ENCODE measurements at regions not wholly inside any gene's neighbourhood (a gene's known extent, or its start where the extent isn't known, plus 50 kb on each side); places are given as distances from the start of the nearest gene placed in this dataset.
"Not testable (repeated sequence)": the region's sequence is repeated elsewhere in the genome, so short reads cannot be mapped to it uniquely, and the experiment has no call there.

DNA sequence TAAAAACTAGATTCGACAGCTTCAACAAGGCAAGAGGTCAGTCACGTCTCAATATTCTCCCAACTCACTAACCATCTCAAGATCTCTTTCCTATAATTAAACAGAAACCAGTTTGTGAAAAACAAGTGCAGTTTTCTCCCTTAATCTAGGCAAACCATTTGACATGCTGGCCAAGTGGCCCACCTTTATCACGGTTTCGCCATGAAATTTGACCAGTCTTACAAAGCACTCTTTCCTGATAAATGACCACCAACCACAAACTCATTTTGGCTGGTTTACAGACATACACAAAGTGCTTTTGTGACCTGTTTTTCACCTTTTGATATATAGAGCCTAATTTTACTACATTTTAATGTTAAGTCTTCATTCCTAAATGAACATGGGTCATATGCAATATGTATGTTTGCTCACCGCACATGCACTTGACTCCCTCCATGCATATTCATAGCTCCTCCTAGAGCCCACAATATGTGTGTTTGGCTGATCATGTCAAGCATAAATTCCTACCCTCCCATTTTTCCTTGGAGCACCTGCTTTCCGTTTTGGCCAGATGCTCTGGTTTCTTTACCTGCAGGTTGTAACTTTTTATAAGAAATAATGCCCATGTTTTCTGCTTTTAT, 385.1 kb downstream of the RAD51AP2 start:
- DNase-seq (ENCODE audit: low spot score), result no peak

GRCh38 chr2:17130627-17131026, 387.6 kb downstream of the RAD51AP2 start:
- DNase-seq (ENCODE audit: low spot score), result not testable (repeated sequence)

GRCh38 chr2:17125989-17126620, 392.1 kb downstream of the RAD51AP2 start:
- DNase-seq (ENCODE audit: low spot score), result no peak

- DNase-seq (ENCODE audit: low spot score), result no peak
Measured at GRCh38 chr2:17124575-17125318, 393.5 kb downstream of the RAD51AP2 start.

GRCh38 chr2:17122887-17123501, 395.2 kb downstream of the RAD51AP2 start:
- no peak for DNase-seq (ENCODE audit: low spot score)

- DNase-seq (ENCODE audit: low spot score), result no peak
Measured at GRCh38 chr2:17115466-17115865, 402.8 kb downstream of the RAD51AP2 start.

DNA sequence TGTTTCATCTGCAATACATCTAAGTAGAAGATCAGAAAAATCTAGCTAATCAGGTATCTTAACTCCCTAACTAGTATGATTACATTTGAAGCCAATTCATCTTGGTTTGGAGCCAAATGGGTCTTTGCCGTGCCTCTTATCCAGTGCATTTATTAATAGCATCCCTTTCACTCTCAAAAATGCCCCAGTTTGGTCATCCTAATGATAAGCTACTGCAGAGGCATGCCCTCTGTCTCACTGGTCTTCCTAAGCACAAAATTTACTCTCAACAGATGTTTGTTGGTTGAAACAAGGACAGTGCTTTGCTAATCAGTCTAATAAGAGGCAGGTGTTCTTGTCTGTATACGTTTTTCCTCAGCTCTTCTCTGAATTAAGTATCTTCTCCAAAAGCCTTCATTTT, 403.2 kb downstream of the RAD51AP2 start:
- no peak for DNase-seq (ENCODE audit: low spot score)

DNA sequence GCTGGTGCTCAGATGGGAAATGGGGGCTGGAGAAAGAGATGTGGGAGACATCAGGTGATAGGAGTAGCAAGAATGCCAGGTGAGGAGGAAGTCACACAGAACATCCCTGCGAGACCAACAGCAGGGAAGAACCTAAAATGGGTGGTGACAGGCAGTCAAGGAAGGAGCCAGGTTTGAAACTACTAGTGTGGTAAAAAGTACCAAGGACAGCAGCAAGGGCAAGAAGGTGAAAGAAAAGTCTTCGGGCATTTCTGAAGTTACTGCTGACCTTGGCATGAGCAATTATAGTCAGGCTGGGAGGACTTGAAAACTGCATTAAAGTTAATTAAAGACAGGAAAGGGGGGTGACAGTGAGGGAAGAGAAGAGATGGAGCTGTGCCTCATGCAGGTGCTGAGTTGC, 410.4 kb downstream of the RAD51AP2 start:
- DNase-seq (ENCODE audit: low spot score), result no peak

GRCh38 chr2:17107151-17107550, 411.1 kb downstream of the RAD51AP2 start:
- no peak for DNase-seq (ENCODE audit: low spot score)

DNA sequence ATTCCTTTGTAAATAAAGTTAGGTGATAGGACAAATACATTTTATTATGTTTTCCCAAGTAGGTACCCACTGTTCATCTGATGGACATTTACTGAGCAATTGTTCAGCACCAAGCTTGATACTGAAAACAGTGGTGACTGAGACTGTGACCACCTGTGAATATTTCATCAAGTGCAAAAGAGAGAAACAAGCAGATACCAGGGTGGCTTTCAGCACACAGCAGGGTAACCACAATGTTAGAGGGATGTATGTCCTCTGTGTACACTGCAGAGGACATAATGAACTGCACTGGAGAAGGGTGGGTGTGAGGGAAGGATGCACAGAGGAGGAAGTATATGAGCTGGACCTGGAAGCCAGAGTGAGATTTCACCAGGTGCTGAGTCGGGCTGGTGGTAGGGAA, 411.8 kb downstream of the RAD51AP2 start:
- DNase-seq (ENCODE audit: low spot score), result no peak

GRCh38 chr2:17104454-17104853, 413.8 kb downstream of the RAD51AP2 start:
- DNase-seq (ENCODE audit: low spot score), result no peak

DNA sequence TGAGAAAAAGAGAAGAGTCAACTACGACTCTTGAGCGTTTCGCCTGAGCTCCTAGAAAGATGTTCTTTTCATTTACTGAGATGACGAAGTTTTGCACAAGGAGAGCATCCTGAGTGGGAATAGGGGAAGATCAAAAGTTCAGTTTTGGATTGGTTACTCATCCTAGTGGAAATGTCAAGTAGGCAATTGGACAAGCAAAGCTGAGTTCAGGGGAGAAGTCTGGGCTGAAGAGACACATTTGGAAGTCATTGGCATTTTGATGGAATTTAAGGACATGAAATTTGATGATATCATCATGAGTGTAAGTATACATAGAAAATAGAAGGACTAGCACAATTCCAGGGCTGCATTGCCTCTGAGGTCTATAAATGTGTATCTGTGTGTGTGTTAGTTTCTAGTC, 416.6 kb downstream of the RAD51AP2 start:
- DNase-seq (ENCODE audit: low spot score), result no peak

DNA sequence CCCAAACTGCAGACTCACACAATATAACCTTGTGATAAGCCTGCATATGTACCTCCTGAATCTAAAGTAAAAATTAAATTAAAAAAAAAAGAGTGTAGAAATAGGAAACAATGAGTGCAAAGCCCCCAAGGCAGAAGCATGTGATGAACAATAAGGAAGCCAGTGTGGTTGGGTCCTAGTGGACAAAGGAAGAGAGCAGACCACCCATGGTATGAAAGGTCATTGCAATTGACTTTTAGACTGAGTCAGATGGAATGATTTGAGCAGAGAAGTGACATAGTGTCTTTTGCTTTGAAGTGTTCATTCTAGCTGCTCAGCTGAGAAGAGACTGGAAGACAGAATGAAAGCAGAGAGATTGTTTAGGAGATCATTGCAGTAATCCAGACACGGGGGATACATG, 417.1 kb downstream of the RAD51AP2 start:
- no peak for DNase-seq (ENCODE audit: low spot score)

DNA sequence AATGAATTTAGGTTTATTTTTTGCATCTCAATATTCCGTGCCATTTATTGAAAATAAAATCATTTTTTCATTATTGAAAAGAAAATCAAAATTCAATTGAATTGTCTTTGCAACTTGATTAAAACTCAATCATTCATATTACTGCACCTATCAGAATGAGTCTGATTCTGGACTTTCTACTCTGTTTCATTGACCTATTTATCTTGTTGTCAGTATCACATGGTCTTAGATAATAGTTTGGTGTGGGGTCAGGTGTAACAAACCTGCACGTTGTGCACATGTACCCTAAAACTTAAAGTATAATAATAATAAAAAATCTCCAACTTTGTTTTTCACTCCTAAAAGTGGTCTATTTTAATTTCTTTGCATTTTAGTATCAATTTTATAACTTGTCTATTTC, 422.9 kb downstream of the RAD51AP2 start:
- no peak for DNase-seq (ENCODE audit: low spot score)

- DNase-seq (ENCODE audit: low spot score), result no peak
Measured at GRCh38 chr2:17093712-17094111, 424.5 kb downstream of the RAD51AP2 start.

DNA sequence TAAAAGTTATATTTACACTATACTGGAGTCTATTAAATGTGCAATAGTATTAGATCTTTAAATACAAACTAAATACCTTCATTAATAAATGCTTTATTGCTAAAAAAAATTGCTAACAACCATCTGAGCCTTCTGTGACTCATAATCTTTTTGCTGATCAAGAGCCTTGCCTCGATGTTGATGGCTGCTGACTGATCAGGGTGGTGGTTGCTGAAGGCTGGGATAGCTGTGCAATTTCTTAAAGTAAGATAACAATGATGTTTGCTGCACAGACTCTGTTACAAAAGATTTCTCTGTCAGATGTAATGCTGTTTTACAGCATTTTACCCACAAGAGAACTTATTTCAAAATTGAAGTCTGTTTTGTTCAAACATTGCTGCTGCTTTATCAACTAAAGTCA, 421.4 kb upstream of the CYRIA start:
- DNase-seq (ENCODE audit: low spot score), result no peak

- no peak for DNase-seq (ENCODE audit: low spot score)
Measured at GRCh38 chr2:17085546-17086202, 420.0 kb upstream of the CYRIA start.

- no peak for DNase-seq (ENCODE audit: low spot score)
Measured at GRCh38 chr2:17084877-17085276, 419.2 kb upstream of the CYRIA start.

DNA sequence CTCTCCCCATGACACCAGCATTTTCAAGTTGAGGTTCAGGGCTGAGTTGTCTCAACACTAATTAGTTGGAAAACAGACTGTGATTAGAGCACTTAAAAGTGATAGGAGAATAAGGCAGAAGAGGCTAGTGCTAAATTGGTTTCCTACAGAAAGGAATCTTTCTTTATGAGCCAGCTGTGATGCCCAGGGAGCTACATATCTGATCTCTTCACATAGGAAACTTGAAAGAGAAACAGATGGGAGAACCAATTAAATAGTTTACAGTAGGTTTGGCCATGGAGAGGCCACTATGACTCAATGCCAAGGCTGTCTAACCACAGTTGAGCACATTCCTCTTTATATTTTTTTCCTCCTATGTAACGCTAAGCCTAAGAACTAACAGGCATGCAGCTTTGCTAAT, 418.3 kb upstream of the CYRIA start:
- DNase-seq (ENCODE audit: low spot score), result no peak

DNA sequence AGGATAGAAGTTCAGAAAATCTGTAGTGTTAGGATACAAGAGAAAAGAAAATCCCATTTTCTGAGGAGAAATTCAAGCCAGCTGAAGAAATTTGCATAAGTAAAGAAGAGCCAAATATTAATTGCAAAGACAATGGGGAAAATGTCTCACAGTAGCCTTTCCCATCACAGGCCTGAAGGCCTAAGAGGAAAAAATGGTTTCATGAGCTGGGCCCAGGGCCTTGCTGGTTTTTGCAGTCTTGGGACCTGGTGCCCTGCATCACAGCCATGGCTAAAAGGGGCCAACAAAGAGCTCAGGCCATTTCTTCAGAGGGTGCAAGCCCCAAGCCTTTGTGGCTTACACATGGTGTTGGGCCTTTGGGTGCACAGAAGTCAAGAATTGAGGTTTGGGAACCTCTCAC, 413.6 kb upstream of the CYRIA start:
- no peak for DNase-seq (ENCODE audit: low spot score)

DNA sequence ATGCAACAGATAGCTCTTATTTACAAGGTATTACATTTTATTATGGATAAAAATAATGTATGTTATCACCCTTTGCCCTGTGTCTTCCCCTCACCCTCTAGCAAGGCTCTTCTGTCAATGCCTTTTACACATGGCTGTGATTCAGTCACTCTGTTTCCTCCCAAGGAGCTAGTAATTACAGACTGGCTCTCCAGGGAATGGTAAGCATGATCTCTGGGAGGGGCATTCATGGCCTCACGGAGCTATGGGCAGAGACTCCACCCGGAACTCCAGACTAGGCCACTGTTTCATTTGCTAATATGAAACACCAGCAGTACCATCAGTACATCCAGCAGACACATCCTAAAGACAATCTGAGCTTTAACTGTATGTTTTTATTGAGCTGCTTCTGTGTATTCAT, 410.9 kb upstream of the CYRIA start:
- no peak for DNase-seq (ENCODE audit: low spot score)

DNA sequence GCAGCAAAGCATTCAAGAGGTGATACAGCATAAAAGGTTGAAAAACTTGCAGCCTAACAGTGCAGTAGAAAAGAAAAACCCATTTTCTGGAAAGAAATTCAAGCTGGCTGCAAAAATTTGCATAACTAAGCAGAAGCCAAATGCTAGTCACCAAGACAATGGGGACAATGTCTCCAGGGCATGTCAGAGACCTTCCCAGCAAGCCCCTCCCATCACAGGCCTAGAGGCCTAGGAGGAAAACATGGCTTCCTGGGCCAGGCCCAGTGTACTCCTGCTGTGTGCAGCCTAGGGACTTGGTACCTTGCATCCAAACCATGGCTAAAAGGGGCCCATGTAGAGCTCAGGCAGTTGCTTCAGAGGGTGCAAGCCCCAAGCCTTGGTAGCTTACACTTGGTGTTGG, 405.1 kb upstream of the CYRIA start:
- no peak for DNase-seq (ENCODE audit: low spot score)

- DNase-seq (ENCODE audit: low spot score), result no peak
Measured at GRCh38 chr2:17069564-17069963, 403.9 kb upstream of the CYRIA start.

Measured in LoVo (cell line).